ENCODE measurements at regions not wholly inside any gene's neighbourhood (a gene's known extent, or its start where the extent isn't known, plus 50 kb on each side); places are given as distances from the start of the nearest gene placed in this dataset.
A peak's percentile ranks its signal among the peaks of the same experiment; 100 is the strongest.

GRCh38 chr4:74651198-74651597 lies 143.1 kb downstream of the BTC start:
- H3K4me3 ChIP-seq (ENCODE audit: low read depth in 1 of 3, low read length in 3 of 3): no peak overlapping the region
- peaks cover 0 to 14% (median 0%) of the 10 kb centered on the region in 3 donors for H3K4me1 ChIP-seq (ENCODE audit: control insufficient read depth in 3 of 3, insufficient read depth in 2 of 3, low read depth in 1 of 3, low read length in 2 of 3)
- H3K36me3 ChIP-seq (ENCODE audit: control insufficient read depth in 3 of 3, insufficient read depth in 2 of 3, low read depth in 1 of 3, low read length in 3 of 3): no peaks in the 10 kb centered on the region
- H3K27me3 ChIP-seq (ENCODE audit: control insufficient read depth in 3 of 3, insufficient read depth in 3 of 3, low read length in 3 of 3): no peaks in the 10 kb centered on the region
- DNase-seq (no peak), FAIRE-seq (no peak)
- H3K27ac ChIP-seq (ENCODE audit: low read depth in 1 of 3, low read length in 2 of 3): no peak overlapping the region
- no peaks in the 10 kb centered on the region for H3K9me3 ChIP-seq (ENCODE audit: control insufficient read depth in 2 of 2, insufficient read depth in 1 of 2, low read depth in 1 of 2, low read length in 1 of 2)

DNA sequence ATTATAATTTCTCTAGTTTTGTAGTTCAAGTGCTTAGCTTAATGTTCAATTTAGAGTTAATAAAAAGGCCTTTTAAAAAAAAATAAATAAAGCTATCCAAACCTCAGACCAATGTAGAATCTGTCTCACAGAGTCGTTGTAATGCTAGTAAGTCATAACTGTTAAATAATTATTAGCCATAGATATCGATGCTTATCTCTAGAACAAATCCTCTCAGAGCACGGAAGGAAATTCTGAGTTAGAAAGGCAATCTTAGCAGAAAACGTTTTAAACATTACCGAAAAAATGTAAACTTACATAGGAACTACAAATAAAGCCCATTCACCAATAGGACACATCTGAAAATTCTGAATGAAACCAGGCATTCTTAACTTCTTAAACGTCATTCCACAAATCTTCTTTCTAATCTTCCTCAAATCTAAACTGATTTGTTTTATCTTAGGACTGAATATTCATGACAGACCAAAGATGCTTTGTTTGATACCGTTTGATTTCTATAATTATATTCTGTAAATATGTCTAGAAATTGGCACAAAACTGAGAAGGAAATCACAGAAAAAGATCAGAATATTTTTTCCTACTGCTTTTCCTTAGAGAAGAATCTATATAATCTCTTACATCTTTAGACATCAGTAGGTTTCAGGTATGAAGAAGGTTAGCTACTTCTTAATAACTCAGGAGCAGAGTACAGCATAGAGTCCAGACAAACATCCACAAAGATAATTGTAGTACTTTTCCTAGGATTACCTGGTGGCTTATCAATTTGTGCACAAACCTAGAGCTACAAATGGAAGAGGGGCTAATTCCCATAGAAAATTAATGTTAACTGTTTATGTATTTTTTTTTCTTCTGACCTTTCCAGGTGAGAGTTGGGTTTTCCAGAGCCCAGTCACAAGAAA lies 140.7 kb downstream of the BTC start:
- 13 to 50% (median 30%) methylated on average over 7 of the region's 7 CpGs for WGBS, 3 donors
- Histone ChIP-seq H3K4me1 (ENCODE audit: control insufficient read depth in 3 of 3, insufficient read depth in 2 of 3, low read depth in 1 of 3, low read length in 2 of 3) (peaks cover 0 to 14% (median 0%) of the 10 kb centered on the region in 3 donors), H3K4me3 (ENCODE audit: low read depth in 1 of 3, low read length in 3 of 3) (no peak overlapping the region), H3K27me3 (ENCODE audit: control insufficient read depth in 3 of 3, insufficient read depth in 3 of 3, low read length in 3 of 3) (no peaks in the 10 kb centered on the region), H3K36me3 (ENCODE audit: control insufficient read depth in 3 of 3, insufficient read depth in 2 of 3, low read depth in 1 of 3, low read length in 3 of 3) (no peaks in the 10 kb centered on the region), H3K27ac (ENCODE audit: low read depth in 1 of 3, low read length in 2 of 3) (peak overlapping the region in 2 of 3 donors; percentile 11 to 69), H3K9me3 (ENCODE audit: control insufficient read depth in 2 of 2, insufficient read depth in 1 of 2, low read depth in 1 of 2, low read length in 1 of 2) (no peaks in the 10 kb centered on the region)
- no peak for DNase-seq
- FAIRE-seq: no peak

DNA sequence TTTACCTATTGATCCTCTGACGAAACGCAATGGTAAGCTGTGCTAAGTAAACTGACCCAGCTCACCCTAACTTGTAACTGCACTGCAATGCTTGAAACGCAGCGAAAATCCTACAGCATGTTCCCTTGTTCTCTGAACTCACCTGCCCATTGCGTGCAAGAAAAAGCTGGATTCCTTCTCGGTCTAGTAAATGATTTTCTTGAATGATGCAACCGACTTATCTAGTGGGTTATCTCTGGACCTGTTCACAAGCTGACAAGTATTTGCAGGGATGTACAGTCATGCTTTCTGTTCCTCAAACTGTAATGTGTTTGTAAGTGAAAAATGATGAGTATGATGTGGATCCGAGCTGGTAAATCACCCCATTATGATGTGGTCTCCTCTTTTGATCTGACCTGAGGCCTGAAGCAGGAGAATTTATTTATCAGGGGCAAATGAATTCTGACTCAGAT lies 140.1 kb downstream of the BTC start:
- no peaks in the 10 kb centered on the region for H3K36me3 ChIP-seq (ENCODE audit: control insufficient read depth in 3 of 3, insufficient read depth in 2 of 3, low read depth in 1 of 3, low read length in 3 of 3)
- peaks cover 0 to 14% (median 0%) of the 10 kb centered on the region in 3 donors for H3K4me1 ChIP-seq (ENCODE audit: control insufficient read depth in 3 of 3, insufficient read depth in 2 of 3, low read depth in 1 of 3, low read length in 2 of 3)
- no peak overlapping the region for H3K4me3 ChIP-seq (ENCODE audit: low read depth in 1 of 3, low read length in 3 of 3)
- FAIRE-seq (no peak), DNase-seq (peak; percentile 79 to 93)
- 15 to 61% (median 23%) methylated on average over 8 of the region's 8 CpGs for WGBS, 3 donors
- no peaks in the 10 kb centered on the region for H3K27me3 ChIP-seq (ENCODE audit: control insufficient read depth in 3 of 3, insufficient read depth in 3 of 3, low read length in 3 of 3)
- H3K9me3 ChIP-seq (ENCODE audit: control insufficient read depth in 2 of 2, insufficient read depth in 1 of 2, low read depth in 1 of 2, low read length in 1 of 2): no peaks in the 10 kb centered on the region
- H3K27ac ChIP-seq (ENCODE audit: low read depth in 1 of 3, low read length in 2 of 3): peak overlapping the region in 2 of 3 donors; percentile 11 to 69

DNA sequence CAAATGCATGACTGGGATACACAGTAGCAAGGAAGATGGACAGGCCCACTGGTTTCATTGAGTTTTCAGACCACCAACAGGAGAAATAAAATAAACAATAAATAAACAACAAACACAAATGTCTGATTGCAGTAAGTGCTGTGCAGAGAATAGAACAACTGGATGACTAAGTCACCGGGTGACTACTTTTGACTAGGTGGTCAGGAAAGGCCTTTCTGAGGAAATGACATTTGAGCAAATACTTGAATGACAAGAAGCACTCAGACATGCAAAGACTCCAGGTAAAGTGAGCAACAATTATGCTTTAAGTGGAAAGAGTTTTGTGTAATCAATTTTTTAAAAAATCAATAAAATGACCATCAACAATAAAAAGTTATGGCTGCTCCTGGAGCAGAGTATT lies 137.7 kb downstream of the BTC start:
- DNase-seq (no peak), FAIRE-seq (no peak)
- peaks cover 0 to 18% (median 0%) of the 10 kb centered on the region in 3 donors for H3K4me1 ChIP-seq (ENCODE audit: control insufficient read depth in 3 of 3, insufficient read depth in 2 of 3, low read depth in 1 of 3, low read length in 2 of 3)
- no peak overlapping the region for H3K27ac ChIP-seq (ENCODE audit: low read depth in 1 of 3, low read length in 2 of 3)
- H3K9me3 ChIP-seq (ENCODE audit: control insufficient read depth in 2 of 2, insufficient read depth in 1 of 2, low read depth in 1 of 2, low read length in 1 of 2): no peaks in the 10 kb centered on the region
- H3K4me3 ChIP-seq (ENCODE audit: low read depth in 1 of 3, low read length in 3 of 3): no peak overlapping the region
- no peaks in the 10 kb centered on the region for H3K27me3 ChIP-seq (ENCODE audit: control insufficient read depth in 3 of 3, insufficient read depth in 3 of 3, low read length in 3 of 3)
- 93 to 95% (median 94%) methylated on average over 1 of the region's 1 CpG for WGBS, 3 donors
- no peaks in the 10 kb centered on the region for H3K36me3 ChIP-seq (ENCODE audit: control insufficient read depth in 3 of 3, insufficient read depth in 2 of 3, low read depth in 1 of 3, low read length in 3 of 3)

GRCh38 chr4:74658116-74658515 lies 136.2 kb downstream of the BTC start:
- Histone ChIP-seq H3K27me3 (ENCODE audit: control insufficient read depth in 3 of 3, insufficient read depth in 3 of 3, low read length in 3 of 3) (no peaks in the 10 kb centered on the region), H3K9me3 (ENCODE audit: control insufficient read depth in 2 of 2, insufficient read depth in 1 of 2, low read depth in 1 of 2, low read length in 1 of 2) (no peaks in the 10 kb centered on the region), H3K27ac (ENCODE audit: low read depth in 1 of 3, low read length in 2 of 3) (no peak overlapping the region), H3K4me3 (ENCODE audit: low read depth in 1 of 3, low read length in 3 of 3) (no peak overlapping the region), H3K36me3 (ENCODE audit: control insufficient read depth in 3 of 3, insufficient read depth in 2 of 3, low read depth in 1 of 3, low read length in 3 of 3) (no peaks in the 10 kb centered on the region), H3K4me1 (ENCODE audit: control insufficient read depth in 3 of 3, insufficient read depth in 2 of 3, low read depth in 1 of 3, low read length in 2 of 3) (peaks cover 0 to 16% (median 0%) of the 10 kb centered on the region in 3 donors)
- 90 to 97% (median 90%) methylated on average over 1 of the region's 1 CpG for WGBS, 3 donors
- no peak for DNase-seq
- FAIRE-seq: no peak

DNA sequence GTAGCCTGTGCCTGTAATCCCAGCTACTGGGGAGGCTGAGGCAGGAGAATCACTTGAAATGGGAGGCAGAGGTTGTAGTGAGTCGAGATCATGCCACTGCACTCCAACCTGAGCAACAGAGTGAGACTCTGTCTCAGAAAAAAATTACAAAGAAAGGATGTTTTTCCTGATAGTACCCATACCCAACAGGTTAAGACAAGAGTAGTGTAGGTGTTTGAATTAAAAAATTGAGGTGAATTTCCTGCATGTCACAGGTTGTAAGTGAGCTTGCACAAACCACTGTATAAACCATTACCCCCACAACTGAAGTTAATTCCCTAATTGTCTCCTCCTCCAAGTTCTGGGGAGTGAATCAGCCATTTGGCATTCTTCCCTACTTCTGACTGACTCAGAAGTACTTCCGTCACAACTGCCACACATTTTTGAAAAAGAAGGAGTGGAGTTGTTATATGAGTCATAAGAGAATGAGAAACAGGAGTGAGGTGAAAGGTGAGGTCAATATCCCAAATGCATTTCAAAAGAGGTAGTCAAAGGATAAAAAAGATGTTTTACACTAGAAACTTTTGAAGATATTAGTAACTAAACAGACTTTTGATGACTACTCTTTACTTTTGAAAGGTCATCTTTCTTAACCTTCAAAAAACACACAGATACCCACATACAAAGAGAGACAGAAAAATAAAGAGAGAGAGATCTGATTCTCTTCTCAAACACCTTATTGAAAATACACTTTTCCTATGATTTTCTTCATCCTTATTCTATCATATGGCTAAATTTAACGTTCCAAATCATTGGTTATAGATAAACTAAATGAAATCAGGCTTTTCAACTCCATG lies 134.5 kb downstream of the BTC start:
- FAIRE-seq (peak; percentile 96), DNase-seq (peak; percentile 76 to 90)
- peaks cover 0 to 8% (median 0%) of the 10 kb centered on the region in 3 donors for H3K4me1 ChIP-seq (ENCODE audit: control insufficient read depth in 3 of 3, insufficient read depth in 2 of 3, low read depth in 1 of 3, low read length in 2 of 3)
- H3K27me3 ChIP-seq (ENCODE audit: control insufficient read depth in 3 of 3, insufficient read depth in 3 of 3, low read length in 3 of 3): no peaks in the 10 kb centered on the region
- no peak overlapping the region for H3K4me3 ChIP-seq (ENCODE audit: low read depth in 1 of 3, low read length in 3 of 3)
- peak overlapping the region in 2 of 3 donors; percentile 14 to 37 for H3K27ac ChIP-seq (ENCODE audit: low read depth in 1 of 3, low read length in 2 of 3)
- 33 to 60% (median 39%) methylated on average over 3 of the region's 3 CpGs for WGBS, 3 donors
- H3K36me3 ChIP-seq (ENCODE audit: control insufficient read depth in 3 of 3, insufficient read depth in 2 of 3, low read depth in 1 of 3, low read length in 3 of 3): no peaks in the 10 kb centered on the region
- H3K9me3 ChIP-seq (ENCODE audit: control insufficient read depth in 2 of 2, insufficient read depth in 1 of 2, low read depth in 1 of 2, low read length in 1 of 2): no peaks in the 10 kb centered on the region

DNA sequence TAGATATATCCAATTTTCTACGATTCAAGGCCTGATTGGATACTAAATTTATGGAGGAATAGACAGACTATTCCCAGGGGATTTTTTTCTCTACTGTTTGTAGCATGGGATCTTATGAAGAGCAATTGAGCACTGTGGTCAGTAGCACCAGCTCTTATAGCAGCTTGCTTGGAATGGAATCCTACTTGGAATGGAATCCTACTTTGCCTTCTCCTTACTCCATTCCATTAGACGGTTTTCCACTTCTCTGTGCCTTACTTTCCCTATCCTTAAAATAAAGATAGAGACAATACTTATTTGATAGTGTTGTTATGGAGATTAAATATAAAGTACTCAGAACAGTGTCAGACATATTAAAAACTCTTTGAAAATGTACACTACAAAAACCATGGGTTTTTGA lies 133.5 kb downstream of the BTC start:
- H3K9me3 ChIP-seq (ENCODE audit: control insufficient read depth in 2 of 2, insufficient read depth in 1 of 2, low read depth in 1 of 2, low read length in 1 of 2): no peaks in the 10 kb centered on the region

DNA sequence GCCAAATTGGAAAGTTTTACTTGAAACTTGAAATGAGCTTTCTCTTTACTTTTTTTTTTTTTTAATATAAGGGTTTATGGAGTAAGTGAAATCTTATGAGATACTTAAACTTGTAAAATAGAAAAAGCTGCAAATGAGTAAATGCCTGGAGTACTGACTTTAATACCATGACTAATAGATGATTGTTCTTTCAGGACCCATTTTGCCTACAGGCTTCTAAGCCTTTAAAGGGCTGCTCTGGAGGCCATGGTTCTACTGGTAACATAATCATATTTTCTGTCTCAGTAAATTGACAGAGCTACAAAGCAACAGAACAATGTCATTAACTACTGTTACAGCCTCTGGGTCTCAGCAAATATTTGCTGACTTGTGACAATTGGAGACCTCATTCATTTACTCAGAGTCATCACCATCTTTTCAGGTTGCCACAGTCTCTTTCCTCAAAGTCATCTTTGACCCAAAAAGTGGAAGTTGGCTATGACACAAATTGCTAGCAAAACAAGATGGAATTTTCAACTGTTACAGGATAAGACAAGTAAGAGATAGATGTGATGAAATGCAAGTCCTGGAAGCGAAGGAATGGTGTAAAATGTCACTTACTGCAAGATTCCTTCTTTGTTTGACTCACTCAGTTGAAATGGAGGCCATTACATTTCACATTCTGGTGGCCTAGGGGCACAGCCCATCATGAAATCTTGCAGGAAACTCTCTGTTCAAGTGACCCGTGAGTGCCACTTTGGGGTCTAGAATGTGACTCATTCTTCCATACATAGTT lies 132.7 kb downstream of the BTC start:
- peaks cover 0 to 5% (median 0%) of the 10 kb centered on the region in 3 donors for H3K4me1 ChIP-seq (ENCODE audit: control insufficient read depth in 3 of 3, insufficient read depth in 2 of 3, low read depth in 1 of 3, low read length in 2 of 3)
- no peaks in the 10 kb centered on the region for H3K9me3 ChIP-seq (ENCODE audit: control insufficient read depth in 2 of 2, insufficient read depth in 1 of 2, low read depth in 1 of 2, low read length in 1 of 2)
- FAIRE-seq (no peak), DNase-seq (no peak)
- WGBS, 3 donors: 81 to 91% (median 84%) methylated on average over 2 of the region's 2 CpGs
- H3K27ac ChIP-seq (ENCODE audit: low read depth in 1 of 3, low read length in 2 of 3): no peak overlapping the region
- no peaks in the 10 kb centered on the region for H3K36me3 ChIP-seq (ENCODE audit: control insufficient read depth in 3 of 3, insufficient read depth in 2 of 3, low read depth in 1 of 3, low read length in 3 of 3)
- H3K4me3 ChIP-seq (ENCODE audit: low read depth in 1 of 3, low read length in 3 of 3): no peak overlapping the region
- no peaks in the 10 kb centered on the region for H3K27me3 ChIP-seq (ENCODE audit: control insufficient read depth in 3 of 3, insufficient read depth in 3 of 3, low read length in 3 of 3)

More for the DNA sequence above, 133.5 kb downstream of the BTC start:
- no peaks in the 10 kb centered on the region for H3K36me3 ChIP-seq (ENCODE audit: control insufficient read depth in 3 of 3, insufficient read depth in 2 of 3, low read depth in 1 of 3, low read length in 3 of 3)
- WGBS, 3 donors: 85 to 90% (median 88%) methylated on average over 2 of the region's 2 CpGs
- no peak overlapping the region for H3K4me3 ChIP-seq (ENCODE audit: low read depth in 1 of 3, low read length in 3 of 3)
- no peak overlapping the region for H3K27ac ChIP-seq (ENCODE audit: low read depth in 1 of 3, low read length in 2 of 3)
- FAIRE-seq (no peak), DNase-seq (no peak)
- H3K4me1 ChIP-seq (ENCODE audit: control insufficient read depth in 3 of 3, insufficient read depth in 2 of 3, low read depth in 1 of 3, low read length in 2 of 3): peaks cover 0 to 5% (median 0%) of the 10 kb centered on the region in 3 donors
- H3K27me3 ChIP-seq (ENCODE audit: control insufficient read depth in 3 of 3, insufficient read depth in 3 of 3, low read length in 3 of 3): no peaks in the 10 kb centered on the region
